AG04450 (cell line): ENCODE measurements at regions not wholly inside any gene's neighbourhood (a gene's known extent, or its start where the extent isn't known, plus 50 kb on each side); places are given as distances from the start of the nearest gene placed in this dataset.

Experiments
- CTCF ChIA-PET: fragments of 300-600, 350-600 bp; formaldehyde crosslinking; extraction: SDS; loops from one replicate; lab custom pipeline; 2022; ENCODE audit warnings: antibody characterized with exemption, inconsistent platforms; lab: Charles Lee
- POLR2A ChIA-PET: fragments of 350-600 bp; formaldehyde crosslinking; extraction: SDS; loops from one replicate; lab custom pipeline; 2021; ENCODE audit warnings: antibody characterized with exemption, inconsistent platforms; lab: Yijun Ruan, JAX
- DNase-seq: peaks from one replicate; pipeline ENCODE4 v3.0.0-alpha.2; 2011; ENCODE audit warnings: low read depth, low spot score
- H3K27ac ChIP-seq: one replicate; pipeline ENCODE4 v1.5.1; 2012; ENCODE audit warnings: low read depth, low read length, control low read depth
- H3K27me3 ChIP-seq: one replicate; pipeline ENCODE4 v1.6.0; 2012; ENCODE audit warnings: low read length; ENCODE audit not compliant: control insufficient read depth, insufficient read depth
- H3K4me3 ChIP-seq: 2 replicates; pipeline ENCODE4 v1.5.1; 2011; ENCODE audit warnings: mild to moderate bottlenecking, low read depth, low read length, control low read depth
- H3K9me3 ChIP-seq: 2 replicates; pipeline ENCODE4 v1.5.1; 2012; ENCODE audit warnings: low read length; ENCODE audit not compliant: control insufficient read depth, insufficient read depth
- TF ChIP-seq, protein P1 (sequence below): IDR thresholded peaks from 2 replicates; pipeline ENCODE4 v1.5.1; 2011; ENCODE audit warnings: low read depth, low read length, control low read depth, inconsistent platforms

DNA sequence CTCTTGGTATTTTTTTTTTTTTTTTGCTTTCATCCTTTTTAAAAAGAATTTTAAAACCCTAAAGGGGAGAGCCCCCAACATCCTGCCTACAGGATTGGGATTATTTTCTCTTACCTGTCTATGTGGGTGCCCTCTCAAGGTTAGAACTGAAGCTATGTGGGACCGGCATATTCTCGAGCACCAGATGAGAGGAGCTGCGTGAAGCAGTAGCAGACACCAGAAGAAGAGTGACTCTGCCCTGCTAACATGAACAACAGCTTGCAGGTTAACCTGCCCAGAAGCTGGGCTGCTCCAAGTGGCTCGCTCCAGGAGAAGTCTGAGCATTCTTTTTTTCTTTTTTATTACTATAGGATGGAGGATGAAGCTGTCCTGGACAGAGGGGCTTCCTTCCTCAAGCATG lies 102.6 kb upstream of the SLC4A4 start:
- TF ChIP-seq, protein P1, sequence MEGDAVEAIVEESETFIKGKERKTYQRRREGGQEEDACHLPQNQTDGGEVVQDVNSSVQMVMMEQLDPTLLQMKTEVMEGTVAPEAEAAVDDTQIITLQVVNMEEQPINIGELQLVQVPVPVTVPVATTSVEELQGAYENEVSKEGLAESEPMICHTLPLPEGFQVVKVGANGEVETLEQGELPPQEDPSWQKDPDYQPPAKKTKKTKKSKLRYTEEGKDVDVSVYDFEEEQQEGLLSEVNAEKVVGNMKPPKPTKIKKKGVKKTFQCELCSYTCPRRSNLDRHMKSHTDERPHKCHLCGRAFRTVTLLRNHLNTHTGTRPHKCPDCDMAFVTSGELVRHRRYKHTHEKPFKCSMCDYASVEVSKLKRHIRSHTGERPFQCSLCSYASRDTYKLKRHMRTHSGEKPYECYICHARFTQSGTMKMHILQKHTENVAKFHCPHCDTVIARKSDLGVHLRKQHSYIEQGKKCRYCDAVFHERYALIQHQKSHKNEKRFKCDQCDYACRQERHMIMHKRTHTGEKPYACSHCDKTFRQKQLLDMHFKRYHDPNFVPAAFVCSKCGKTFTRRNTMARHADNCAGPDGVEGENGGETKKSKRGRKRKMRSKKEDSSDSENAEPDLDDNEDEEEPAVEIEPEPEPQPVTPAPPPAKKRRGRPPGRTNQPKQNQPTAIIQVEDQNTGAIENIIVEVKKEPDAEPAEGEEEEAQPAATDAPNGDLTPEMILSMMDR, result no peak

DNA sequence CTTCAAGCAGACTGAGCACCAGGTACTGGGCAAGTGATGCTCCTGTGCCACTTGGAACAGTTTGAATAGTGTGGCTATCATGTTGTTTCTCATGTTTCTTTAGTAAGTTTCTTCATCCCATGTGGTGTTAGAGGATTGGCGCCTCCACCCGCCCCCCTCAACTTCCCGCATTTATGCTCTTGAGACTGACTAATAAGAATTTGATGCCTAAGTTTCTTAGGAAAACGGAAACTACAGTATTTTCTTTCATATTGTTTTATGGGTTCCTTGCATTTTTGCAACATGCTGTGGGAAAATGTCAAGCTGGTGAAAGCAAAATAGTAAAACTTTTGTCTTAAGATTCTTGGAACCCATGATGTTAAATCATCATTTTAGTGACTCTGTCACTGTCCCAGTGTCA lies 101.2 kb upstream of the SLC4A4 start:
- DNase-seq, result no peak
- Histone ChIP-seq H3K27me3 (no peaks in the 10 kb centered on the region), H3K27ac (no peak overlapping the region), H3K4me3 (no peak overlapping the region), H3K9me3 (no peaks in the 10 kb centered on the region)
- ChIA-PET CTCF (interaction anchor here (0.9 kb wide), 1 partner anchor 53 kb away, joined by 3 read pairs; no protein-coding TSS in a partner anchor), POLR2A (no interaction called here)
- TF ChIP-seq, protein P1, result no peak

More for the DNA sequence above, 102.6 kb upstream of the SLC4A4 start:
- no peak overlapping the region for H3K4me3 ChIP-seq
- POLR2A ChIA-PET, result interaction anchor here (0.6 to 0.9 kb wide), 3 partner anchors 50 to 102 kb away, joined by 3 to 5 read pairs (median 5); no protein-coding TSS in a partner anchor
- no peaks in the 10 kb centered on the region for H3K9me3 ChIP-seq
- no peak overlapping the region for H3K27ac ChIP-seq
- CTCF ChIA-PET, result interaction anchor here (0.9 to 1.4 kb wide), 5 partner anchors 12 to 145 kb away, joined by 3 to 5 read pairs (median 3); no protein-coding TSS in a partner anchor
- no peak for DNase-seq
- no peaks in the 10 kb centered on the region for H3K27me3 ChIP-seq

DNA sequence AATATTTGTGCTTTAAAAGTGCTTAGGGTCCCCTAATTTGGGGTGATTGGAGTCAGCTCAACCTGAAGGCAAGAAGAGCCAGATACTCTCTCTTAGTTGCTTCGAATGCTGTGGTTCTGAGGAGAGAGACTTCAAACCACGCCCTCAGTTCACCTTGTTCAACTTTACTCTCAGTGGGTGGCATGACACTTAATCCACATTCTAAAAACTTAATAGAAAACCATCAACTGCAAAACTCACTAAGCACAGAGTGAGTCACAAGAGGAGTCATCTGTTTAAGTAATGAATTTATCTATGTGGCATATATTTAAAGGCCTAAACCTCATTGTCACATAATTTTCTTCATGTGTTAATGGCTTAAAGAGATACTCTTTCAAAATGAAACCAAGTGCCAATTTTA lies 99.5 kb upstream of the SLC4A4 start:
- no peak overlapping the region for H3K27ac ChIP-seq
- TF ChIP-seq, protein P1, result no peak
- no peak overlapping the region for H3K4me3 ChIP-seq
- ChIA-PET POLR2A (no interaction called here), CTCF (interaction anchor here (1.8 kb wide), 1 partner anchor 10 kb away, joined by 8 read pairs; no protein-coding TSS in a partner anchor)
- no peaks in the 10 kb centered on the region for H3K27me3 ChIP-seq
- H3K9me3 ChIP-seq, result no peaks in the 10 kb centered on the region
- no peak for DNase-seq

DNA sequence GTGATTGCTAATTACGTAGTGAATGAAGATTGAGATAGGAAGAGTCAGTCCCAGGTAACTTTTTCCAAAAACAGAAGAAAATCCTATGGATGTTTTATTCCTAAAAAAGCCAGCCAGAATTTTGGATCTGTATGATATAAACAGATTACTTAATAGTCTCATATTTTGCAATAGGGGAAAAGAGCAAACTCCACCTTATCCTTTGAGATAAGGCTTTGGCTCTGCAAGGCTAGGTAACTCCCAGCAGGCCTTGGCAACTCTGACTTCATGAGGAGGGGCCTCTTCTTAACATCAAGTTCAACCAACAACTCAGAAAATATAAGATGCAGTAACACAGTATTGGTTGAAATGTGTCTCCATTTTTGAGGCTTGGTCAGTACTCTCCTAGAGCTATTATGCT lies 98.7 kb upstream of the SLC4A4 start:
- Histone ChIP-seq H3K4me3 (no peak overlapping the region), H3K27ac (no peak overlapping the region), H3K9me3 (no peaks in the 10 kb centered on the region), H3K27me3 (no peaks in the 10 kb centered on the region)
- POLR2A ChIA-PET, result no interaction called here
- CTCF ChIA-PET, result no interaction called here
- TF ChIP-seq, protein P1, result no peak
- no peak for DNase-seq

DNA sequence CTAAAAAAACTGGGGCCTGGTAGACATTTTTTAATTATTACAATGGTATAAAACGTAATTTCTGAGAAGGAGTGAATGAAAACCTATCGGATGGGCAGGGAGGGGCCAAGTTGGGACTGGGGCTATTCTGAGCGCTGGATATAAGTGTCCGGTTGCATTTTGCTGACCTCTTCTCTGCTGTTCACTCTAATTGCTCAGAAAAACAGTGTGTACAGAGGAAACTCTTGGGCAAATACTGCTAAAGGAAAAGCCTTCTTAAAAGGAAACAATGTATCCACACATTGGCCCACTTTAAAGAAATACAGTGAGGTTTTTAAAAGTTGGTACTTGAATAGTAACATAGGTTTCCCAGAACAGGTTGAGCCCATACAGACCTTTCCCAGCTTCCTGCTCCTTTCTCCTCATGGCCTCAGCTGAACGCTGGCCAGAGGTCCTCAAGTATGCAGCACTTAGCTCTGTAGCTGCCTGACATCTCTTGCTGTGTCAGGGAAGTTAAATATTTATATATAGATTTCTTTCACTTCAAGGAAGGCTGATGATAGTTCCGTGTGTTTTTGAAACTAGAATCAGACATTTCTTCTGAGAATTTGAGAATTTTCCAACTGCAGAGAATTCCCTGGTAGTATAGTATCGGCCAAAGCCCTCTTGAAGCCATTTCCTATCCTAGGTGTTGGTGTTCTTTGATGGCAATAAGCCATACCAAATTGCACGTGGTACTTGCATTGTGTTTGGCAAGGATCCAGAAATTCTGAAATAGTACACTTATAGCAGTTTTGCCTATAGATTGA lies 97.1 kb upstream of the SLC4A4 start:
- Histone ChIP-seq H3K4me3 (no peak overlapping the region), H3K27me3 (no peaks in the 10 kb centered on the region), H3K9me3 (no peaks in the 10 kb centered on the region), H3K27ac (no peak overlapping the region)
- TF ChIP-seq, protein P1, result no peak
- ChIA-PET CTCF (interaction anchor here (0.7 kb wide), 1 partner anchor 12 kb away, joined by 5 read pairs; no protein-coding TSS in a partner anchor), POLR2A (no interaction called here)
- no peak for DNase-seq
